ENCODE measurements at regions not wholly inside any gene's neighbourhood (a gene's known extent, or its start where the extent isn't known, plus 50 kb on each side); places are given as distances from the start of the nearest gene placed in this dataset.

GRCh38 chr1:186736971-186737685 lies 56.9 kb upstream of the PTGS2 start:
- intact Hi-C loops (cut with micrococcal nuclease): no loop called here

- intact Hi-C loops (cut with micrococcal nuclease): no loop called here
These were observed 55.2 kb upstream of the PTGS2 start for GRCh38 chr1:186735463-186735862.

- intact Hi-C loops (cut with micrococcal nuclease): no loop called here
These were observed 50.9 kb upstream of the PTGS2 start for GRCh38 chr1:186730951-186731729.
